ENCODE measurements at regions not wholly inside any gene's neighbourhood (a gene's known extent, or its start where the extent isn't known, plus 50 kb on each side); places are given as distances from the start of the nearest gene placed in this dataset.
A peak's percentile ranks its signal among the peaks of the same experiment; 100 is the strongest.
"Not testable (repeated sequence)": the region's sequence is repeated elsewhere in the genome, so short reads cannot be mapped to it uniquely, and the experiment has no call there.

- no peaks in the 10 kb centered on the region for H3K36me3 ChIP-seq
- peak in 1 of 2 donors; percentile 27 for DNase-seq
- intact Hi-C loops (cut with DNase I; ENCODE audit: low total_unique reads): no loop called here
Measured at GRCh38 chr20:52425253-52425652, 233.7 kb upstream of the ZFP64 start.

GRCh38 chr20:52424357-52424942 is 232.9 kb upstream of the ZFP64 start:
- H3K27me3 ChIP-seq; H3K4me3 ChIP-seq; H3K4me1 ChIP-seq; intact Hi-C loops (cut with DNase I; ENCODE audit: low total_unique reads); H3K9me3 ChIP-seq; H3K36me3 ChIP-seq; DNase-seq; H3K27ac ChIP-seq: not testable (repeated sequence)

More at GRCh38 chr20:52425253-52425652, 233.7 kb upstream of the ZFP64 start:
- Histone ChIP-seq H3K27me3 (no peaks in the 10 kb centered on the region), H3K4me1 (no peaks in the 10 kb centered on the region), H3K27ac (no peak overlapping the region), H3K9me3 (no peaks in the 10 kb centered on the region), H3K4me3 (no peak overlapping the region)
- no peak for TF ChIP-seq CTCF (IDR thresholded peaks at IDR 0.05)

- H3K36me3 ChIP-seq; H3K4me1 ChIP-seq; H3K4me3 ChIP-seq; intact Hi-C loops (cut with DNase I; ENCODE audit: low total_unique reads); DNase-seq; H3K27ac ChIP-seq; H3K9me3 ChIP-seq; H3K27me3 ChIP-seq: not testable (repeated sequence)
Measured at GRCh38 chr20:52423536-52424140, 232.1 kb upstream of the ZFP64 start.

GRCh38 chr20:52422574-52423336 is 231.2 kb upstream of the ZFP64 start:
- H3K9me3 ChIP-seq: peaks cover 0 to 5% (median 0%) of the 10 kb centered on the region in 3 donors
- intact Hi-C loops (cut with DNase I; ENCODE audit: low total_unique reads): no loop called here
- H3K4me3 ChIP-seq: no peak overlapping the region
- H3K4me1 ChIP-seq: no peaks in the 10 kb centered on the region
- no peak for DNase-seq
- H3K36me3 ChIP-seq: no peaks in the 10 kb centered on the region
- no peak overlapping the region for H3K27ac ChIP-seq
- no peak for TF ChIP-seq CTCF (IDR thresholded peaks at IDR 0.05)
- no peaks in the 10 kb centered on the region for H3K27me3 ChIP-seq

GRCh38 chr20:52420805-52421204 is 229.2 kb upstream of the ZFP64 start:
- intact Hi-C loops (cut with DNase I; ENCODE audit: low total_unique reads): no loop called here
- Histone ChIP-seq H3K9me3 (peaks cover 0 to 5% (median 0%) of the 10 kb centered on the region in 3 donors), H3K36me3 (no peaks in the 10 kb centered on the region), H3K4me1 (no peaks in the 10 kb centered on the region), H3K4me3 (no peak overlapping the region), H3K27ac (no peak overlapping the region), H3K27me3 (no peaks in the 10 kb centered on the region)
- DNase-seq: no peak
- TF ChIP-seq CTCF (IDR thresholded peaks at IDR 0.05): no peak

- no peak for DNase-seq
- Histone ChIP-seq H3K27me3 (no peaks in the 10 kb centered on the region), H3K4me3 (no peak overlapping the region), H3K4me1 (no peaks in the 10 kb centered on the region), H3K27ac (no peak overlapping the region), H3K9me3 (peaks cover 0 to 5% (median 0%) of the 10 kb centered on the region in 3 donors), H3K36me3 (no peaks in the 10 kb centered on the region)
- intact Hi-C loops (cut with DNase I; ENCODE audit: low total_unique reads): no loop called here
- no peak for TF ChIP-seq CTCF (IDR thresholded peaks at IDR 0.05)
Measured at GRCh38 chr20:52419205-52419604, 227.6 kb upstream of the ZFP64 start.

Data from tibial artery (tissue), 4 donors.